ENCODE measurements at regions not wholly inside any gene's neighbourhood (a gene's known extent, or its start where the extent isn't known, plus 50 kb on each side); places are given as distances from the start of the nearest gene placed in this dataset.
"Not testable (repeated sequence)": the region's sequence is repeated elsewhere in the genome, so short reads cannot be mapped to it uniquely, and the experiment has no call there.

- no peak for DNase-seq
Measured at GRCh38 chr3:159238646-159239045, 436.8 kb downstream of the MFSD1 start.

- no peak for DNase-seq
Measured at GRCh38 chr3:159239059-159239458, 437.2 kb downstream of the MFSD1 start.

- no peak for DNase-seq
Measured at GRCh38 chr3:159244933-159245332, 443.1 kb downstream of the MFSD1 start.

- no peak for DNase-seq
Measured at GRCh38 chr3:159245871-159246270, 444.0 kb downstream of the MFSD1 start.

- no peak for DNase-seq
Measured at GRCh38 chr3:159246385-159246784, 444.5 kb downstream of the MFSD1 start.

- no peak for DNase-seq
Measured at GRCh38 chr3:159249472-159250174, 447.8 kb downstream of the MFSD1 start.

GRCh38 chr3:159250961-159251360 lies 449.1 kb downstream of the MFSD1 start:
- DNase-seq: no peak

GRCh38 chr3:159252274-159252673 lies 450.4 kb downstream of the MFSD1 start:
- no peak for DNase-seq

GRCh38 chr3:159252772-159253384 lies 451.0 kb downstream of the MFSD1 start:
- no peak for DNase-seq

GRCh38 chr3:159253860-159254259 lies 452.0 kb downstream of the MFSD1 start:
- no peak for DNase-seq

GRCh38 chr3:159257954-159258353 lies 456.1 kb downstream of the MFSD1 start:
- DNase-seq: no peak

GRCh38 chr3:159258934-159259333 lies 457.1 kb downstream of the MFSD1 start:
- DNase-seq: no peak

GRCh38 chr3:159260049-159260662 lies 458.3 kb downstream of the MFSD1 start:
- peak; percentile 26 for DNase-seq

- not testable (repeated sequence) for DNase-seq
Measured at GRCh38 chr3:159261333-159261732, 459.5 kb downstream of the MFSD1 start.

- peak; percentile 4 for DNase-seq
Measured at GRCh38 chr3:159263750-159264553, 462.1 kb downstream of the MFSD1 start.

GRCh38 chr3:159265705-159266104 lies 463.9 kb downstream of the MFSD1 start:
- DNase-seq: no peak

GRCh38 chr3:159266779-159267178 lies 464.9 kb downstream of the MFSD1 start:
- peak; percentile 10 for DNase-seq

- DNase-seq: no peak
Measured at GRCh38 chr3:159271799-159272512, 470.1 kb downstream of the MFSD1 start.

- DNase-seq: no peak
Measured at GRCh38 chr3:159273070-159273469, 471.2 kb downstream of the MFSD1 start.

- DNase-seq: no peak
Measured at GRCh38 chr3:159273608-159274007, 471.8 kb downstream of the MFSD1 start.

GRCh38 chr3:159275741-159276140 lies 473.9 kb downstream of the MFSD1 start:
- no peak for DNase-seq

GRCh38 chr3:159277814-159278213 lies 476.0 kb downstream of the MFSD1 start:
- no peak for DNase-seq
